CD4-positive, CD25-positive, alpha-beta regulatory T cell (primary cell): ENCODE measurements at regions not wholly inside any gene's neighbourhood (a gene's known extent, or its start where the extent isn't known, plus 50 kb on each side); places are given as distances from the start of the nearest gene placed in this dataset.
"Not testable (repeated sequence)": the region's sequence is repeated elsewhere in the genome, so short reads cannot be mapped to it uniquely, and the experiment has no call there.

ENCODE experiments used
- ATAC-seq, 2 donors: fragments of 150-1000 bp; cut with Tn5 transposase; one replicate each; pipeline ENCODE4 v1.10.0; 2021; ENCODE audit warnings: low read depth in 2 of 2, moderate number of reproducible peaks in 2 of 2, moderate library complexity in 1 of 2
- DNase-seq, 3 donors: peaks; one replicate each; pipeline versions ENCODE4 v3.0.0 to v3.0.0-alpha.2; 2012 to 2022; ENCODE audit warnings: mixed read lengths in 1 of 3
- H3K27ac ChIP-seq: one replicate; pipeline ENCODE4 v1.7.0; 2013; ENCODE audit warnings: mild to moderate bottlenecking, low read length; ENCODE audit not compliant: insufficient read depth, poor library complexity, severe bottlenecking
- H3K27me3 ChIP-seq: one replicate; pipeline ENCODE4 v1.7.0; 2013; ENCODE audit warnings: low read length; ENCODE audit not compliant: control insufficient read depth, insufficient read depth
- H3K36me3 ChIP-seq: one replicate; pipeline ENCODE4 v1.7.0; 2013; ENCODE audit warnings: mild to moderate bottlenecking, low read length, moderate library complexity; ENCODE audit not compliant: control insufficient read depth, insufficient read depth
- H3K4me1 ChIP-seq: 2 replicates; pipeline ENCODE4 v1.7.0; 2013; ENCODE audit warnings: mild to moderate bottlenecking, low read length; ENCODE audit not compliant: insufficient read depth, control insufficient read depth, poor library complexity, severe bottlenecking
- H3K4me3 ChIP-seq: one replicate; pipeline ENCODE4 v1.7.0; 2013; ENCODE audit warnings: low read depth, mild to moderate bottlenecking, low read length, moderate library complexity
- H3K9me3 ChIP-seq, 2 experiments: 1 replicate in 1 of 2; 2 replicates in 1 of 2; pipeline ENCODE4 v1.7.0; 2013; ENCODE audit warnings: low read length in 2 of 2, mild to moderate bottlenecking in 1 of 2, moderate library complexity in 1 of 2; ENCODE audit not compliant: control insufficient read depth in 2 of 2
- H3K27ac Mint-ChIP-seq, 3 donors: one replicate each; pipeline ENCODE4 v1.8.0; 2020 to 2022; ENCODE audit warnings: mild to moderate bottlenecking in 3 of 3, mixed read lengths in 3 of 3, moderate library complexity in 2 of 3
- H3K27me3 Mint-ChIP-seq: one replicate; pipeline ENCODE4 v1.8.0; 2022; ENCODE audit warnings: mild to moderate bottlenecking, mixed read lengths
- H3K36me3 Mint-ChIP-seq: one replicate; pipeline ENCODE4 v1.8.0; 2020; ENCODE audit warnings: mixed read lengths
- H3K4me1 Mint-ChIP-seq, 4 donors: one replicate each; pipeline ENCODE4 v1.8.0; 2020 to 2022; ENCODE audit warnings: mixed read lengths in 4 of 4, mild to moderate bottlenecking in 1 of 4
- H3K4me3 Mint-ChIP-seq, 4 donors: one replicate each; pipeline ENCODE4 v1.8.0; 2020 to 2022; ENCODE audit warnings: mild to moderate bottlenecking in 4 of 4, mixed read lengths in 4 of 4, moderate library complexity in 3 of 4
- H3K9me3 Mint-ChIP-seq, 7 donors: one replicate each; pipeline ENCODE4 v1.8.0; 2020 to 2022; ENCODE audit warnings: mixed read lengths in 7 of 7, mild to moderate bottlenecking in 3 of 7, moderate library complexity in 2 of 7

- H3K9me3 Mint-ChIP-seq, H3K27ac ChIP-seq, DNase-seq, H3K4me3 ChIP-seq, H3K36me3 ChIP-seq, H3K4me3 Mint-ChIP-seq, H3K9me3 ChIP-seq, H3K27me3 ChIP-seq, H3K4me1 Mint-ChIP-seq, H3K27ac Mint-ChIP-seq, H3K4me1 ChIP-seq, H3K36me3 Mint-ChIP-seq, ATAC-seq: not testable (repeated sequence)
- peaks cover 20% of the 10 kb centered on the region for H3K27me3 Mint-ChIP-seq
Observed at GRCh38 chr21:35552483-35552882, 503.4 kb upstream of the RUNX1 start.

DNA sequence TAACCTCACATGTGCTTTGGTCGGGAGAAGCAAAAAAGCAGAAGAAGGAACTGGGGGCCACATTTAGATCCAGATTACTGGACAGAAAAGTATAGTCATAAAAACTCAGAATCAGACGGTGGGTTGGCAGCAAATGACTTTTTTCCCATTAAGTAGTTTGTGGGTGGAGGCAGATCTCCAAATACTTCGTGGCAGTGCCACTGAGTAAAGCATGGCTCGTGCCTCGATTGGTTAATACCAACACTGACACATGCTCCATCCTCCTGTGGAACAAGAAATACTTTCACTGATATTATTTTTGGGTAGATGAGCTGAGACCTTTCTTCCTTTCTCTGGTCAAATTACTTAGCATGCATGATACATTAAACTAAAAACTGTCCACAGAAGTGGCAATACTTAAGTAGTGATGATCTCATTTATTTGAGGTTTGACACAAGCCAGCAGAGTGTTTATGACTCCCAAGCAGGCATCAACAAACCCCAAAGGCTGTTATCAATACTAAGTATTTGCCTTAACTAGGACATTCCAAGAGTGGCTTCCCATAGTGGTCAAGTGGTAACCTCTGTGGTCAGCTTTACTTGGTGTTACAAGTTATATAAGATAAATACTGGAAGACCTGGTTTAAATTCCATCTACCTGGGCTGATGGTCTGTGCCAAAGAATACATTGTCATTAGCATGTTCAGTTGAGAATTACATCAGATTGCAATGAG lies 500.0 kb upstream of the RUNX1 start:
- H3K9me3 ChIP-seq = no peaks in the 10 kb centered on the region
- Mint-ChIP-seq H3K36me3 (no peaks in the 10 kb centered on the region), H3K27me3 (peaks cover 23% of the 10 kb centered on the region), H3K4me1 (no peaks in the 10 kb centered on the region), H3K27ac (no peak overlapping the region), H3K4me3 (no peak overlapping the region), H3K9me3 (peaks cover 0 to 1% (median 0%) of the 10 kb centered on the region in 7 donors)
- no peak overlapping the region for H3K4me3 ChIP-seq
- H3K4me1 ChIP-seq = no peaks in the 10 kb centered on the region
- H3K27me3 ChIP-seq = peaks cover 2% of the 10 kb centered on the region
- ATAC-seq (no peak), DNase-seq (no peak)
- no peaks in the 10 kb centered on the region for H3K36me3 ChIP-seq
- no peak overlapping the region for H3K27ac ChIP-seq

GRCh38 chr21:35547946-35548774 lies 499.1 kb upstream of the RUNX1 start:
- Mint-ChIP-seq H3K27ac (no peak overlapping the region), H3K4me3 (no peak overlapping the region), H3K36me3 (no peaks in the 10 kb centered on the region), H3K9me3 (peaks cover 0 to 1% (median 0%) of the 10 kb centered on the region in 7 donors), H3K4me1 (no peaks in the 10 kb centered on the region), H3K27me3 (peaks cover 23% of the 10 kb centered on the region)
- Histone ChIP-seq H3K27me3 (peaks cover 4% of the 10 kb centered on the region), H3K27ac (no peak overlapping the region), H3K4me1 (no peaks in the 10 kb centered on the region), H3K36me3 (no peaks in the 10 kb centered on the region), H3K4me3 (no peak overlapping the region), H3K9me3 (no peaks in the 10 kb centered on the region)
- no peak for DNase-seq
- ATAC-seq = no peak

DNA sequence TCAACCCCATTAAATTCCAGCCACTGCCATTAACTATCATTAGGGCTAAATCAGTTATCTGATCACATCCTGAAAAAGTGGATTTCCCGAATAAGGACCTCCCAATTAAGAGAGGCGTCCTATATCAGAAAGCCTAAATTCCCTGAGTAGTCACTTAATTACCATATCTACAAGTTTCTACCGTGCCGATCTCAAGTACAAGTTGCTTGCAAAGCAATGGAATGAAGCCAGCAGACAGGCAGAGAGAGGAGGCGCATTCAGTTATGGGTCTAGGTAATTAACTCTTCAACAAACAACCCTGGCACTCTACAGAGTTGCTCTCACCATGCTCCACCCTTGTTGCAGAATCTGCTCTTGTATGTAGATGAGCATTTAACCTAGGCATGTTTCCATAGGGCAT lies 494.6 kb upstream of the RUNX1 start:
- no peak overlapping the region for H3K27ac ChIP-seq
- DNase-seq (no peak), ATAC-seq (no peak)
- Mint-ChIP-seq H3K9me3 (peaks cover 0 to 3% (median 0%) of the 10 kb centered on the region in 7 donors), H3K36me3 (no peaks in the 10 kb centered on the region), H3K27me3 (peaks cover 25% of the 10 kb centered on the region), H3K4me1 (no peaks in the 10 kb centered on the region), H3K27ac (no peak overlapping the region), H3K4me3 (no peak overlapping the region)
- no peaks in the 10 kb centered on the region for H3K9me3 ChIP-seq
- H3K4me1 ChIP-seq = no peaks in the 10 kb centered on the region
- H3K4me3 ChIP-seq = no peak overlapping the region
- H3K27me3 ChIP-seq = peaks cover 4% of the 10 kb centered on the region
- H3K36me3 ChIP-seq = no peaks in the 10 kb centered on the region

DNA sequence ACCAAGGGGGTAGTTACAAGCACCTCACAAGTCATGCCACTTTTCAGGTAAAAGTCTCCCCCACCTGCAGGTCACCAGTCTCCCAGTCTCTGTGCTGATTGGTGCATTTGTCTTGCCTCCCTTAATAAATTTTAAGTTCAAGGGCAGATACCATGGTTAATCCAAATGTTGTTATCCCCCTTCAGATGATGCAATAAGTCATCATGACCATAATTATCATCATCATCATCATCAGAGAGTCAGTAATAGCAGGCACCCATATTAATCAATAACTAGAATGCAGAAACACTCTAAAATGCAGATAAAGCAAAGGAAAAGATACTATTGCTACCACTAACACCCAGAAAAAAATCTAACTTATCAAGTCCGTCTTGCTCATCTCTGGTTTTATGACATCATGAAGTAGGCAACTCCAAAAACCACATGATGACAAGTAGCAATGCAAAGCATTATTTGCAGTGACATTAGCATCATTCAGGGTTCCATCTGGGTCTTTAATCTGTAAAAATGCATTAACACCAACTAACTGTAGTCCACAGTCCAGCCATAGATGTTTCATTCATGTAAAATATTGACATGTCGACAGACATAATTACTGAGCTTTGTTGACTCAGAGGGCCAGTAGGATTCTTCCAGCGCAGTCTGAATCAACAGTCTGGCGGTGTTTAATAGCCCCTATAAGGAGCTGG lies 492.0 kb upstream of the RUNX1 start:
- no peak for DNase-seq
- Histone ChIP-seq H3K27me3 (peaks cover 8% of the 10 kb centered on the region), H3K36me3 (no peaks in the 10 kb centered on the region), H3K27ac (no peak overlapping the region), H3K4me3 (no peak overlapping the region), H3K9me3 (no peaks in the 10 kb centered on the region), H3K4me1 (no peaks in the 10 kb centered on the region)
- Mint-ChIP-seq H3K4me1 (no peaks in the 10 kb centered on the region), H3K36me3 (no peaks in the 10 kb centered on the region), H3K4me3 (no peak overlapping the region), H3K27me3 (peaks cover 11% of the 10 kb centered on the region), H3K9me3 (peaks cover 0 to 2% (median under 1%) of the 10 kb centered on the region in 7 donors), H3K27ac (no peak overlapping the region)
- ATAC-seq = no peak

GRCh38 chr21:35538386-35538785 lies 489.3 kb upstream of the RUNX1 start:
- H3K27me3 Mint-ChIP-seq = peaks cover 8% of the 10 kb centered on the region
- no peaks in the 10 kb centered on the region for H3K4me1 ChIP-seq
- H3K27ac Mint-ChIP-seq = no peak overlapping the region
- no peaks in the 10 kb centered on the region for H3K36me3 Mint-ChIP-seq
- H3K9me3 Mint-ChIP-seq = peaks cover 0 to 10% (median 2%) of the 10 kb centered on the region in 7 donors
- ATAC-seq (no peak), DNase-seq (no peak)
- no peak overlapping the region for H3K4me3 ChIP-seq
- H3K9me3 ChIP-seq = no peaks in the 10 kb centered on the region
- H3K36me3 ChIP-seq = no peaks in the 10 kb centered on the region
- peaks cover 4% of the 10 kb centered on the region for H3K27me3 ChIP-seq
- no peak overlapping the region for H3K4me3 Mint-ChIP-seq
- no peaks in the 10 kb centered on the region for H3K4me1 Mint-ChIP-seq
- H3K27ac ChIP-seq = no peak overlapping the region

DNA sequence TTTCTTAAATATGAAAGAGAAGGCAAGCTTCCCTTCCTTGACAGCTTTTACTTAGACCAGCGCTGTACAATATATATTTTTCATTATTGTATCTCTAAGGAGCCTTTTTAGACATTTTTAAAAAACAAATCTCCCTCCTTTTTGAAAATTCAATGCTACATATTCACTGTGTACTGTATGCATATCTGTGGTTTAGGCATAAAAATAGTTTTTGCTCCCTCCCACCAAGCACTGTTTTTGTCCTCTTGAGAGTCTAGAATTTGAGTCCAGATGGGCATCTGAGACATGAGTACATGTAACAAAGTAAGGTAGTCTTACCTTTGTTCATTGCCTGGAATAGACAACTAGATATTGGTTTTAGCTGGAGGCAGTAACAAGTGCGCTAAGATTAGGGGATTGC lies 488.5 kb upstream of the RUNX1 start:
- Mint-ChIP-seq H3K4me3 (no peak overlapping the region), H3K9me3 (peaks cover 0 to 10% (median 2%) of the 10 kb centered on the region in 7 donors), H3K4me1 (no peaks in the 10 kb centered on the region), H3K36me3 (no peaks in the 10 kb centered on the region), H3K27ac (no peak overlapping the region), H3K27me3 (peaks cover 12% of the 10 kb centered on the region)
- Histone ChIP-seq H3K36me3 (no peaks in the 10 kb centered on the region), H3K4me1 (no peaks in the 10 kb centered on the region), H3K27ac (no peak overlapping the region), H3K27me3 (peaks cover 4% of the 10 kb centered on the region), H3K4me3 (no peak overlapping the region), H3K9me3 (no peaks in the 10 kb centered on the region)
- no peak for ATAC-seq
- DNase-seq = no peak
